Peyer's patch (tissue), 4 donors: ENCODE measurements at regions not wholly inside any gene's neighbourhood (a gene's known extent, or its start where the extent isn't known, plus 50 kb on each side); places are given as distances from the start of the nearest gene placed in this dataset.
"Not testable (repeated sequence)": the region's sequence is repeated elsewhere in the genome, so short reads cannot be mapped to it uniquely, and the experiment has no call there.

Experiments used
- DNase-seq, 3 donors: peaks; one replicate each; pipeline ENCODE4 v3.0.0-alpha.2; 2017 to 2019
- H3K27ac ChIP-seq, 4 donors: fragments of 200-600 bp; sonication (generic); one replicate each; pipeline ENCODE4 v1.5.1; 2016 to 2019
- H3K27me3 ChIP-seq, 2 donors: fragments of 200-600 bp; sonication (generic); one replicate each; pipeline ENCODE4 v1.5.1; 2019
- H3K36me3 ChIP-seq, 3 donors: fragments of 200-600 bp; sonication (generic); one replicate each; pipeline ENCODE4 v1.5.1; 2016 to 2019
- H3K4me1 ChIP-seq, 4 donors: fragments of 200-600 bp; sonication (generic); one replicate each; pipeline ENCODE4 v1.5.1; 2016 to 2019
- H3K4me3 ChIP-seq, 4 donors: fragments of 200-600 bp; sonication (generic); 1 replicate in 3 of 4; 2 replicates in 1 of 4; pipeline ENCODE4 v1.5.1; 2016 to 2019; ENCODE audit warnings: mild to moderate bottlenecking in 1 of 4
- H3K9me3 ChIP-seq, 4 donors: fragments of 200-600 bp; sonication (generic); one replicate each; pipeline ENCODE4 v1.5.1; 2016 to 2019; ENCODE audit warnings: mild to moderate bottlenecking in 1 of 4
- CTCF ChIP-seq, 6 experiments: fragments of 450-650 bp in 4 of 6; fragments of 200-600 bp in 2 of 6; sonication (generic) in 1 of 6; IDR thresholded peaks; one replicate each; pipeline ENCODE4 v1.5.1; 2017 to 2019; ENCODE audit warnings: antibody characterized with exemption in 6 of 6, mild to moderate bottlenecking in 3 of 6, moderate library complexity in 1 of 6
- POLR2A ChIP-seq, 2 donors: fragments of 450-650 bp; IDR thresholded peaks; one replicate each; pipeline ENCODE4 v1.5.1; 2017; ENCODE audit warnings: antibody characterized with exemption in 2 of 2, mild to moderate bottlenecking in 2 of 2, moderate library complexity in 2 of 2

- Histone ChIP-seq H3K4me1 (no peaks in the 10 kb centered on the region), H3K27me3 (no peaks in the 10 kb centered on the region), H3K4me3 (no peak overlapping the region), H3K36me3 (no peaks in the 10 kb centered on the region), H3K27ac (no peak overlapping the region), H3K9me3 (no peaks in the 10 kb centered on the region)
- no peak for DNase-seq
- no peak for TF ChIP-seq POLR2A (IDR thresholded peaks at IDR 0.05)
- no peak for TF ChIP-seq CTCF (IDR thresholded peaks at IDR 0.05)
These were observed 106.3 kb upstream of the ANKRD28 start for GRCh38 chr3:15903759-15904720.

GRCh38 chr3:15905041-15905440 is 107.3 kb upstream of the ANKRD28 start:
- TF ChIP-seq POLR2A (IDR thresholded peaks at IDR 0.05), result no peak
- TF ChIP-seq CTCF (IDR thresholded peaks at IDR 0.05), result no peak
- Histone ChIP-seq H3K4me1 (no peaks in the 10 kb centered on the region), H3K36me3 (no peaks in the 10 kb centered on the region), H3K4me3 (no peak overlapping the region), H3K27ac (no peak overlapping the region), H3K27me3 (no peaks in the 10 kb centered on the region), H3K9me3 (no peaks in the 10 kb centered on the region)
- no peak for DNase-seq

GRCh38 chr3:15907403-15907802 is 109.6 kb upstream of the ANKRD28 start:
- not testable (repeated sequence) for H3K4me3 ChIP-seq, DNase-seq, H3K27ac ChIP-seq, H3K9me3 ChIP-seq, H3K4me1 ChIP-seq, H3K27me3 ChIP-seq, H3K36me3 ChIP-seq

GRCh38 chr3:15918988-15919387 is 121.2 kb upstream of the ANKRD28 start:
- no peaks in the 10 kb centered on the region for H3K9me3 ChIP-seq
- no peak for DNase-seq
- H3K4me3 ChIP-seq, result no peak overlapping the region
- no peaks in the 10 kb centered on the region for H3K36me3 ChIP-seq
- no peak for TF ChIP-seq CTCF (IDR thresholded peaks at IDR 0.05)
- no peak for TF ChIP-seq POLR2A (IDR thresholded peaks at IDR 0.05)
- H3K27ac ChIP-seq, result no peak overlapping the region
- no peaks in the 10 kb centered on the region for H3K4me1 ChIP-seq
- no peaks in the 10 kb centered on the region for H3K27me3 ChIP-seq

- Histone ChIP-seq H3K36me3 (no peaks in the 10 kb centered on the region), H3K4me1 (no peaks in the 10 kb centered on the region), H3K9me3 (no peaks in the 10 kb centered on the region), H3K4me3 (no peak overlapping the region), H3K27me3 (no peaks in the 10 kb centered on the region), H3K27ac (no peak overlapping the region)
- TF ChIP-seq CTCF (IDR thresholded peaks at IDR 0.05) (no peak), POLR2A (IDR thresholded peaks at IDR 0.05) (no peak)
- no peak for DNase-seq
These were observed 122.2 kb upstream of the ANKRD28 start for GRCh38 chr3:15919971-15920370.

- Histone ChIP-seq H3K9me3 (no peaks in the 10 kb centered on the region), H3K4me3 (no peak overlapping the region), H3K27me3 (no peaks in the 10 kb centered on the region), H3K27ac (no peak overlapping the region), H3K4me1 (no peaks in the 10 kb centered on the region), H3K36me3 (no peaks in the 10 kb centered on the region)
- TF ChIP-seq POLR2A (IDR thresholded peaks at IDR 0.05) (no peak), CTCF (IDR thresholded peaks at IDR 0.05) (no peak)
- DNase-seq, result no peak
These were observed 126.0 kb upstream of the ANKRD28 start for GRCh38 chr3:15923640-15924405.
